Neural cell (in vitro differentiated cells): ENCODE measurements at regions not wholly inside any gene's neighbourhood (a gene's known extent, or its start where the extent isn't known, plus 50 kb on each side); places are given as distances from the start of the nearest gene placed in this dataset.

Experiments
- H2AFZ ChIP-seq: fragments of 200-600, 300-800 bp; sonication (generic), shearing (Covaris generic); 2 replicates; pipeline ENCODE4 v1.6.0; 2014; ENCODE audit warnings: low read depth, mild to moderate bottlenecking, antibody characterized with exemption, low read length, moderate library complexity
- H3F3A ChIP-seq: fragments of 200-600 bp; shearing (Covaris generic); 2 replicates; pipeline ENCODE4 v1.6.1; 2016; ENCODE audit warnings: mild to moderate bottlenecking, moderate library complexity, mixed read lengths, antibody characterized with exemption, low read length; ENCODE audit not compliant: insufficient read depth, poor library complexity, severe bottlenecking
- H3K27ac ChIP-seq: fragments of 200-600, 300-800 bp; sonication (generic), shearing (Covaris generic); 2 replicates; pipeline ENCODE4 v1.5.1; 2014; ENCODE audit warnings: mild to moderate bottlenecking, low read length, moderate library complexity
- H3K27me3 ChIP-seq: fragments of 300-800, 200-600 bp; sonication (generic), shearing (Covaris generic); 2 replicates; pipeline ENCODE4 v1.6.0; 2014; ENCODE audit warnings: mild to moderate bottlenecking, low read depth, low read length, moderate library complexity; ENCODE audit not compliant: insufficient read depth
- H3K36me3 ChIP-seq: fragments of 300-800, 200-600 bp; sonication (generic), shearing (Covaris generic); 2 replicates; pipeline ENCODE4 v1.5.1; 2014; ENCODE audit warnings: mild to moderate bottlenecking, antibody characterized with exemption, low read length, moderate library complexity; ENCODE audit not compliant: insufficient read depth
- H3K4me2 ChIP-seq: fragments of 300-800, 200-600 bp; sonication (generic), shearing (Covaris generic); 2 replicates; pipeline ENCODE4 v1.6.0; 2014; ENCODE audit warnings: mild to moderate bottlenecking, low read length
- H3K4me3 ChIP-seq: fragments of 300-800, 200-600 bp; sonication (generic), shearing (Covaris generic); 2 replicates; pipeline ENCODE4 v1.5.1; 2014; ENCODE audit warnings: mild to moderate bottlenecking, low read length, moderate library complexity
- H3K79me2 ChIP-seq: fragments of 200-600 bp; shearing (Covaris generic); replicated peaks from 2 replicates; pipeline ENCODE4 v1.6.0; 2014; ENCODE audit warnings: mild to moderate bottlenecking, low read length, moderate library complexity; ENCODE audit not compliant: insufficient read depth
- H3K9ac ChIP-seq: fragments of 300-800, 200-600 bp; sonication (generic), shearing (Covaris generic); 2 replicates; pipeline ENCODE4 v1.6.1; 2016; ENCODE audit warnings: mild to moderate bottlenecking, low read length, mixed read lengths
- H3K9me2 ChIP-seq: fragments of 200-600 bp; shearing (Covaris generic); 2 replicates; pipeline ENCODE4 v1.6.1; 2016; ENCODE audit warnings: mild to moderate bottlenecking, low read length, mixed read lengths; ENCODE audit not compliant: insufficient read depth
- H3K9me3 ChIP-seq: fragments of 200-600, 300-800 bp; sonication (generic), shearing (Covaris generic); 2 replicates; pipeline ENCODE4 v1.6.1; 2016; ENCODE audit warnings: mild to moderate bottlenecking, mixed run types, low read length, moderate library complexity, mixed read lengths
- H4K20me1 ChIP-seq: fragments of 200-600 bp; shearing (Covaris generic); 2 replicates; pipeline ENCODE4 v1.6.1; 2016; ENCODE audit warnings: mild to moderate bottlenecking, mixed run types; ENCODE audit not compliant: insufficient read depth
- CTCF ChIP-seq: fragments of 450-650 bp; IDR thresholded peaks from 2 replicates; pipeline ENCODE4 v1.5.1; 2014; ENCODE audit warnings: antibody characterized with exemption, mild to moderate bottlenecking, moderate library complexity; ENCODE audit not compliant: poor library complexity, severe bottlenecking
- EP300 ChIP-seq: fragments of 450-650 bp; conservative IDR thresholded peaks from 2 replicates; pipeline ENCODE4 v1.6.1; 2014; ENCODE audit warnings: antibody characterized with exemption, mild to moderate bottlenecking, moderate library complexity; ENCODE audit not compliant: poor library complexity, severe bottlenecking
- EZH2 ChIP-seq: fragments of 200-600, 300-800 bp; shearing (Covaris generic), sonication (generic); IDR thresholded peaks from 2 replicates; pipeline ENCODE4 v1.6.1; 2014; ENCODE audit warnings: antibody characterized with exemption, low read length, borderline replicate concordance, mild to moderate bottlenecking; ENCODE audit not compliant: insufficient read depth, poor library complexity, severe bottlenecking
- MXI1 ChIP-seq: fragments of 450-650 bp; conservative IDR thresholded peaks from 2 replicates; pipeline ENCODE4 v1.6.1; 2014; ENCODE audit warnings: antibody characterized with exemption, mild to moderate bottlenecking; ENCODE audit not compliant: poor library complexity, severe bottlenecking
- POLR2AphosphoS5 ChIP-seq: IDR thresholded peaks from 2 replicates; pipeline ENCODE4 v1.6.1; 2012
- RAD21 ChIP-seq: fragments of 450-650 bp; conservative IDR thresholded peaks from 2 replicates; pipeline ENCODE4 v1.6.1; 2014; ENCODE audit warnings: antibody characterized with exemption, mild to moderate bottlenecking, moderate library complexity
- REST ChIP-seq: IDR thresholded peaks from 2 replicates; pipeline ENCODE4 v1.6.1; 2012; ENCODE audit warnings: borderline replicate concordance
- SMC3 ChIP-seq: fragments of 450-650 bp; conservative IDR thresholded peaks from 2 replicates; pipeline ENCODE4 v1.6.1; 2014; ENCODE audit warnings: antibody characterized with exemption, mild to moderate bottlenecking, moderate library complexity; ENCODE audit not compliant: poor library complexity
- TAF1 ChIP-seq: IDR thresholded peaks from 2 replicates; pipeline ENCODE4 v1.6.1; 2012; ENCODE audit warnings: low read depth

- no peaks in the 10 kb centered on the region for H3K79me2 ChIP-seq
- no peak overlapping the region for H3K4me3 ChIP-seq
- TF ChIP-seq POLR2AphosphoS5 (no peak), MXI1 (no peak), CTCF (no peak), EZH2 (no peak), EP300 (no peak), REST (no peak), RAD21 (no peak), TAF1 (no peak), SMC3 (no peak)
- H3K9me3 ChIP-seq, result no peaks in the 10 kb centered on the region
- no peak overlapping the region for H3K9ac ChIP-seq
- no peaks in the 10 kb centered on the region for H3K27me3 ChIP-seq
- H3F3A ChIP-seq, result no peaks in the 10 kb centered on the region
- H2AFZ ChIP-seq, result no peak overlapping the region
- H3K9me2 ChIP-seq, result no peaks in the 10 kb centered on the region
- no peak overlapping the region for H3K27ac ChIP-seq
- no peak overlapping the region for H3K4me2 ChIP-seq
- no peaks in the 10 kb centered on the region for H4K20me1 ChIP-seq
- H3K36me3 ChIP-seq, result no peaks in the 10 kb centered on the region
These were observed 95.1 kb downstream of the KCTD15 start for GRCh38 chr19:33891773-33892172.

- Histone ChIP-seq H3K79me2 (no peaks in the 10 kb centered on the region), H3K9ac (no peak overlapping the region), H3K27me3 (no peaks in the 10 kb centered on the region), H4K20me1 (no peaks in the 10 kb centered on the region), H3K9me3 (peaks cover 5% of the 10 kb centered on the region), H3F3A (no peaks in the 10 kb centered on the region), H2AFZ (no peak overlapping the region), H3K27ac (no peak overlapping the region), H3K4me3 (no peak overlapping the region), H3K4me2 (no peak overlapping the region), H3K9me2 (no peaks in the 10 kb centered on the region), H3K36me3 (no peaks in the 10 kb centered on the region)
- TF ChIP-seq RAD21 (no peak), POLR2AphosphoS5 (no peak), EP300 (no peak), MXI1 (no peak), CTCF (no peak), SMC3 (no peak), EZH2 (no peak), TAF1 (no peak), REST (no peak)
These were observed 98.1 kb downstream of the KCTD15 start for GRCh38 chr19:33894787-33895186.
